Gastroesophageal sphincter (tissue), 4 donors: ENCODE measurements at regions not wholly inside any gene's neighbourhood (a gene's known extent, or its start where the extent isn't known, plus 50 kb on each side); places are given as distances from the start of the nearest gene placed in this dataset.

Experiments used
- ATAC-seq: fragments of 150-250 bp; one replicate; pipeline ENCODE4 v1.9.1; 2016; ENCODE audit warnings: mild to moderate bottlenecking, moderate library complexity
- H3K27ac ChIP-seq, 4 donors: fragments of 200-600 bp; sonication (generic) in 3 of 4; 1 replicate in 3 of 4; 2 replicates in 1 of 4; pipeline ENCODE4 v1.5.1; 2016 to 2019
- H3K27me3 ChIP-seq: fragments of 200-600 bp; sonication (generic); one replicate; pipeline ENCODE4 v1.5.1; 2019
- H3K36me3 ChIP-seq, 2 donors: fragments of 200-600 bp; sonication (generic); one replicate each; pipeline ENCODE4 v1.5.1; 2019; ENCODE audit warnings: control low read depth in 1 of 2
- H3K4me1 ChIP-seq, 3 donors: fragments of 200-600 bp; sonication (generic); 1 replicate in 2 of 3; 2 replicates in 1 of 3; pipeline ENCODE4 v1.5.1; 2016 to 2019; ENCODE audit warnings: control low read depth in 2 of 3
- H3K4me3 ChIP-seq, 2 donors: fragments of 200-600 bp; sonication (generic); one replicate each; pipeline ENCODE4 v1.5.1; 2019; ENCODE audit warnings: mild to moderate bottlenecking in 1 of 2, moderate library complexity in 1 of 2
- H3K9me3 ChIP-seq, 3 donors: fragments of 200-600 bp; sonication (generic); one replicate each; pipeline ENCODE4 v1.5.1; 2017 to 2019; ENCODE audit warnings: control low read depth in 2 of 3
- CTCF ChIP-seq, 4 experiments: fragments of 200-600 bp in 2 of 4; fragments of 450-650 bp in 2 of 4; sonication (generic) in 1 of 4; IDR thresholded peaks; one replicate each; pipeline ENCODE4 v1.5.1; 2017 to 2019; ENCODE audit warnings: antibody characterized with exemption in 4 of 4, mild to moderate bottlenecking in 2 of 4, moderate library complexity in 2 of 4
- EP300 ChIP-seq: sonication (generic); formaldehyde crosslinking; IDR thresholded peaks from one replicate; pipeline ENCODE4 v1.6.1; 2017; ENCODE audit warnings: antibody characterized with exemption, mild to moderate bottlenecking
- POLR2A ChIP-seq, 2 donors: fragments of 450-650 bp; IDR thresholded peaks; one replicate each; pipeline ENCODE4 v1.6.1; 2017; ENCODE audit warnings: antibody characterized with exemption in 2 of 2, mild to moderate bottlenecking in 2 of 2, moderate library complexity in 1 of 2
- POLR2AphosphoS5 ChIP-seq: sonication (generic); formaldehyde crosslinking; IDR thresholded peaks from one replicate; pipeline ENCODE4 v1.6.1; 2017; ENCODE audit warnings: antibody characterized with exemption
- WGBS, 2 donors: methylation state at CpG; one replicate each; pipeline ENCODE4 v1.1.5; 2018; ENCODE audit warnings: low coverage in 1 of 2; 5-methylcytosine and 5-hydroxymethylcytosine counted together

DNA sequence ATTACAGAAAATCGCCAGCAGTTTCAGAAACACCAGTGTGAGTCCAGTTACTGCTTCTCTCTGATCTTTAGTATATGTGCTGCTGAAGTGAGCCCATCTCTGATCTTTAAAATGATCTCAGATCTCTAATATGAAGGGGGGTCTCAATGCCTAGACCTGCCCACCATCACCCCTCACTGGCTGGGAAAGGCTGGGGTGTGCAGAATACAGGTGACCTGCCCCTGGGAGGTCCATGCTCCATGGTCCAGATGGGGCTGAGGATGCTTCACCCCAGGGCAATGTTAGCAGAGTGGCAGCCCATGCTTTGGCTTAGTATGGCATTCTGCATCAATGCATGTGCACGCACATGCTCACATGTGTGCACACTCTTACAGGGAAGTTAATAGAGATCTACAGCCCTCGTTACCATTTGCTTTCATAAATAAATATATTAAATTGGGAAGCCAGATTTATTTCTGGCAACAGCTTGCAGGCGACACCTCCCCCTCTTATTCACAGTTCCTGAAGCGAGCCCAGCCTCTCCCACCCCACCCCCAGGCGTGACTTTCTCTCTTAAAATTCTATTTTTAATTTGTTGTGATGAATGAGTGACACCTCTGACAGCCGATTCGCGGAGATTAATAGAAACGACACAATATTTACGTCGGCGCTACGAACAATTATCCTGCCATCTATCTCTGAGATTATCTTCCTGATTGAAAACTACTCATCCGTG is 104.7 kb upstream of the ESRRB start:
- no peaks in the 10 kb centered on the region for H3K9me3 ChIP-seq
- no peaks in the 10 kb centered on the region for H3K36me3 ChIP-seq
- WGBS, 2 donors: 57 to 74% methylated on average over 3 to 14 of the region's 15 CpGs
- no peak for TF ChIP-seq POLR2AphosphoS5
- no peak for TF ChIP-seq POLR2A (IDR thresholded peaks at IDR 0.05)
- no peak for TF ChIP-seq EP300
- TF ChIP-seq CTCF (IDR thresholded peaks at IDR 0.05): no peak
- H3K4me3 ChIP-seq: no peak overlapping the region
- peaks cover 0 to 7% (median 0%) of the 10 kb centered on the region in 3 donors for H3K4me1 ChIP-seq
- H3K27ac ChIP-seq: no peak overlapping the region
- no peaks in the 10 kb centered on the region for H3K27me3 ChIP-seq
- ATAC-seq: no peak

DNA sequence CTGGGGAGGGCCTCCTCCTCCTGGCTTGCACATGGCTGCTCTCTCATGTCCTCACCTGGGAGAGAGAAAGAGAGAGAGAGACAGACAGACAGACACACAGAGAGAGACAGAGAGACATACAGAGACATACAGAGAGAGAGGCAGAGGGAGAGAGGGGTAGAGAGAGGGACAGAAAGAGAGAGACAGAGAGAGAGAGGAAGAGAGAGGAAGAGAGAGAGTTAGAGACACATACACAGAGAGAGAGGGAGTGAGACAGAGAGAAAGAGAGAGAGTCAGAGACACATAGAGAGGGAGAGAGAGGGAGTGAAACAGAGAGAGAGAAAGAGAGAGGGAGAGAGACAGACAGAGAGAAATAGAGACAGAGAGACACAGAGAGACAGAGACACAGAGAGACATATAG is 103.6 kb upstream of the ESRRB start:
- no peak for TF ChIP-seq CTCF (IDR thresholded peaks at IDR 0.05)
- TF ChIP-seq POLR2AphosphoS5: no peak
- no peaks in the 10 kb centered on the region for H3K27me3 ChIP-seq

GRCh38 chr14:76272774-76273173 is 103.2 kb upstream of the ESRRB start:
- no peaks in the 10 kb centered on the region for H3K4me1 ChIP-seq
- H3K9me3 ChIP-seq: no peaks in the 10 kb centered on the region
- no peak for ATAC-seq
- no peaks in the 10 kb centered on the region for H3K27me3 ChIP-seq
- no peak overlapping the region for H3K4me3 ChIP-seq
- H3K36me3 ChIP-seq: no peaks in the 10 kb centered on the region
- no peak overlapping the region for H3K27ac ChIP-seq
- TF ChIP-seq CTCF (IDR thresholded peaks at IDR 0.05) (no peak), EP300 (no peak), POLR2AphosphoS5 (no peak), POLR2A (IDR thresholded peaks at IDR 0.05) (no peak)

More for the DNA sequence above, 103.6 kb upstream of the ESRRB start:
- peaks cover 0 to 2% (median 0%) of the 10 kb centered on the region in 3 donors for H3K4me1 ChIP-seq
- H3K36me3 ChIP-seq: no peaks in the 10 kb centered on the region
- H3K4me3 ChIP-seq: no peak overlapping the region
- H3K27ac ChIP-seq: no peak overlapping the region
- no peaks in the 10 kb centered on the region for H3K9me3 ChIP-seq
- no peak for ATAC-seq

DNA sequence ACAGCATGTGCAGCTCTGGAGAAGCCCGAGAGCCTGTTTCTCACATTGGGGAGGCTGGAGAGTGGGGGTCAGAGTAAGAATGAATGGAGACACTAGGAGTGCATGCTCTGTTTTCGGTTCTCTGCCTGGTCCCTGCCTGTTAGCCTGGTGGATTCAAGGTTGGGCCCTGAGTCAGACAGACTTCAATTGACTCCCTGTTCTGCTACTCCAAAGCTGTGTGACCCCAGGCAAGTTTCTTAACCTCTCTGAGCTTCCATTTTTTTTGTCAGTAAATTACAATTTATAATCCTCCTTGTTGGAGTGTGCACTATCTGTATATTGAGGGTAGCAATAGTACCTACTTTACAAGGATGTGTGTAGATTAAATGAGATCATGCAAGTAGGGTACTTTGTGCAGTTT is 102.6 kb upstream of the ESRRB start:
- TF ChIP-seq EP300 (no peak), CTCF (IDR thresholded peaks at IDR 0.05) (no peak), POLR2AphosphoS5 (no peak), POLR2A (IDR thresholded peaks at IDR 0.05) (no peak)
- Histone ChIP-seq H3K27me3 (no peaks in the 10 kb centered on the region), H3K36me3 (no peaks in the 10 kb centered on the region), H3K4me1 (no peaks in the 10 kb centered on the region), H3K27ac (no peak overlapping the region), H3K4me3 (no peak overlapping the region), H3K9me3 (no peaks in the 10 kb centered on the region)
- ATAC-seq: no peak
- 50 to 66% methylated on average over 1 to 2 of the region's 2 CpGs for WGBS, 2 donors

- TF ChIP-seq EP300 (no peak), CTCF (IDR thresholded peaks at IDR 0.05) (no peak), POLR2A (IDR thresholded peaks at IDR 0.05) (no peak), POLR2AphosphoS5 (no peak)
- no peak overlapping the region for H3K4me3 ChIP-seq
- no peak overlapping the region for H3K27ac ChIP-seq
- no peaks in the 10 kb centered on the region for H3K4me1 ChIP-seq
- no peaks in the 10 kb centered on the region for H3K27me3 ChIP-seq
- no peaks in the 10 kb centered on the region for H3K36me3 ChIP-seq
- ATAC-seq: no peak
- whole genome bisulfite sequencing, 2 donors: 70 to 90% methylated on average over 2 of the region's 3 CpGs
- H3K9me3 ChIP-seq: no peaks in the 10 kb centered on the region
Measured at GRCh38 chr14:76274324-76274723, 101.6 kb upstream of the ESRRB start.
